Activated T-cell treated with anti-CD3 and anti-CD28 coated beads, Interleukin-2, amount 50 U/mL, for 72 hours (primary cell): ENCODE measurements at regions not wholly inside any gene's neighbourhood (a gene's known extent, or its start where the extent isn't known, plus 50 kb on each side); places are given as distances from the start of the nearest gene placed in this dataset.
"Not testable (repeated sequence)": the region's sequence is repeated elsewhere in the genome, so short reads cannot be mapped to it uniquely, and the experiment has no call there.

ENCODE experiments used
- ATAC-seq, 2 donors: fragments of 150-1000 bp; cut with Tn5 transposase; replicated peaks in 1 of 2; 2 replicates each; pipeline ENCODE4 v1.10.0; 2021; ENCODE audit warnings: moderate library complexity in 2 of 2, mild to moderate bottlenecking in 1 of 2
- DNase-seq, 2 donors: peaks; one replicate each; pipeline ENCODE4 v3.0.0; 2021 to 2022; ENCODE audit warnings: mixed read lengths in 1 of 2
- H3K27ac Mint-ChIP-seq: one replicate; pipeline ENCODE4 v1.8.0; 2022; ENCODE audit warnings: mild to moderate bottlenecking, moderate library complexity, mixed read lengths
- H3K27me3 Mint-ChIP-seq: one replicate; pipeline ENCODE4 v1.8.0; 2022; ENCODE audit warnings: low read depth, mixed read lengths
- H3K36me3 Mint-ChIP-seq, 2 donors: one replicate each; pipeline ENCODE4 v1.8.0; 2022; ENCODE audit warnings: mixed read lengths in 2 of 2, mild to moderate bottlenecking in 1 of 2; ENCODE audit not compliant: insufficient read depth in 2 of 2
- H3K4me1 Mint-ChIP-seq: one replicate; pipeline ENCODE4 v1.8.0; 2022; ENCODE audit warnings: low read depth, mixed read lengths
- H3K4me3 Mint-ChIP-seq, 2 donors: one replicate each; pipeline ENCODE4 v1.8.0; 2022; ENCODE audit warnings: mild to moderate bottlenecking in 2 of 2, mixed read lengths in 2 of 2, moderate library complexity in 2 of 2
- H3K9me3 Mint-ChIP-seq, 2 donors: one replicate each; pipeline ENCODE4 v1.8.0; 2022; ENCODE audit warnings: mixed read lengths in 2 of 2

DNA sequence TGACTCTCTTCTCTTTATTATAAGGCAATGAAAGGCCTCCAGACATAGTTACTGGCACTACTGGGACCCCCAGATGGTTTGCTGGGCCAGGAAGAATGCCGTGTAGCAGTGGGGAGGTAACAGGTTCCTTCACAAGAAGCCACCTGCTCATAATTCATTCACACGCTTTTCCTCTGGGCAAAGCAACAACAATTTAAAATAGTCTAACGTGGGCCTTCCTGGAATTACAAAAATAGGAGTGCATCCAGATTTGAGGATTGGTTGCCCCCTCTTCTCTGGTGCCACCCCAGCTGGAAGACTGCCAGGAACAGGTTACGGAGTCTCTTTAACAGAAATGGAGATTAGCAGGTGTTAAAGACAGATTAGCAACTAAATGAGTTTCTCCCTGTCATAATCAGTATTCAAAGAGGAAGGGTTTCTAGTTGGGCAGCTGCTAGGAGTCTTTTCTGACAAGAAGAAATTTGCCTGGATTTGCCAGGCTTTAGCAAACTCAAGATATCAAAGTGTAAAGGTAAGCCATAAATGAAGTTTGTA lies 409.6 kb downstream of the NPIPA8 start:
- no peak for ATAC-seq
- H3K27ac Mint-ChIP-seq, result no peak overlapping the region
- no peak overlapping the region for H3K4me3 Mint-ChIP-seq
- no peaks in the 10 kb centered on the region for H3K9me3 Mint-ChIP-seq
- H3K4me1 Mint-ChIP-seq, result no peaks in the 10 kb centered on the region
- DNase-seq, result no peak
- H3K27me3 Mint-ChIP-seq, result peaks cover 16% of the 10 kb centered on the region
- no peaks in the 10 kb centered on the region for H3K36me3 Mint-ChIP-seq

DNA sequence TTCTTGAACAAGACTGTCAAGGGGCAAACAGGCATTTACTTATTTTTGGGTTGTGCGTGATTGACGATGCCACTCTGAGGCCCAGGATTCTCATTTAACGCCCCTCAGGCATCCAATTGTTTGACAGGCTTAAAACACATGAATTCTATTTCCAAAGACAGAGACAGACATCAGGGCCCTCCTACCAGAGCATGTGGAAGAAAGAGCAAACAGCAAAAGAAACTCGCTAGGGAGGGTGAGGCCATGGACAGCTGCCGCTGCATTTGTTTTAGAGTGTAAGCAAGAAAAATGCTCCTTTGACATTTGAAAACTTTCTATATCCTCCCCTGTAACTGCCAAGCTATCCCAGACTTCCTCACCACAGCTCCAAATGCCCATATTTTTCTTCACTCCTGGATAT lies 410.1 kb downstream of the NPIPA8 start:
- Mint-ChIP-seq H3K4me1 (no peaks in the 10 kb centered on the region), H3K27me3 (peaks cover 16% of the 10 kb centered on the region), H3K36me3 (no peaks in the 10 kb centered on the region), H3K27ac (no peak overlapping the region), H3K9me3 (no peaks in the 10 kb centered on the region), H3K4me3 (no peak overlapping the region)
- DNase-seq (no peak), ATAC-seq (no peak)

DNA sequence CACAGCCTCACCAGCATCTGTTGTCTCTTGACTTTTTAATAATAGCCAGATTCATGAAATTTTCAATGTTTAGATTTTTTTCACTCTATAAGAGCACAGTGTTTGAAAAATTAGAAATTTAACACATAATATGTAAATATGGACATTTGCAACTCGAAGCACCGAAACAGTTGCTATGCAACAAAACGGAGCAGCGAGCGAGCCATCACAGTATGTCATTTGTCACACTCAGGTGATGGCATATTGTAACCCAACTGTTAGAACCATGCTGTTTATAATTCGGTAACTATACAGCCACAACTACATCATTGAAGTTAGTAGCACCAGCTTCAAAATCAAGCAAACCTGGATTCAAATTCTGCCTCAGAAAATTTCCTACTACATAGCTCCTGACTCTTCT lies 410.8 kb downstream of the NPIPA8 start:
- H3K36me3 Mint-ChIP-seq, result no peaks in the 10 kb centered on the region
- H3K9me3 Mint-ChIP-seq, result no peaks in the 10 kb centered on the region
- ATAC-seq, result no peak
- no peaks in the 10 kb centered on the region for H3K4me1 Mint-ChIP-seq
- no peak for DNase-seq
- no peak overlapping the region for H3K4me3 Mint-ChIP-seq
- peaks cover 16% of the 10 kb centered on the region for H3K27me3 Mint-ChIP-seq
- no peak overlapping the region for H3K27ac Mint-ChIP-seq

DNA sequence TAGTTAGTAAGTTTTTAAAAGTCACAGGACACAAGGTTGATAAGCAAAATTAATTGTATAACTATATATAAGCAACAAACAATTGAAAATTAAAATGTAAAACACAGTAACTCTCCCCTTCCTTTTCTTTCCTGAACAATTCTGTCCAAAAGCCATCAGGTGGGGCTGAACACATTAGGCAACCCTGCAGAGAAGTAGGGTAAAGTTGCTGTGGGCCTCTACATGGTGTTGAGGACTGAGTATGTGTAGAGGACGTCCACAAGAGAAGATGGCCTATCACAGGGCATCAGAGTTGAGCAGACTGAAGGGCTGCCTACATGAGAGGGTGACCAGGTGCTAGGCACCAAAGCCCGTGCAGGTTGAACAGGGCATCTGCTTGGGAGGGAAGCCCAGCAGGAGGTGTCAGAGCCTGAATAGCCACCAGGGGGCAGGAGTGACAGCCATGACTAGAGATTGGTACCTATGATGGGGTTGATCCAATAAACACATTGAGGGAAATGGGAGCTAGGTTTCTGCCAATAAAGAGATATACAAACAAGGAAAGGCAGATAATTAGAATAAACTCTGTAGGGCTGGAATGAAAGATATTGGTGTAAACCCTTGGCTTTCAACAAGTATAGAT lies 415.1 kb downstream of the NPIPA8 start:
- Mint-ChIP-seq H3K36me3 (no peaks in the 10 kb centered on the region), H3K27me3 (peaks cover 11% of the 10 kb centered on the region), H3K9me3 (no peaks in the 10 kb centered on the region), H3K4me1 (no peaks in the 10 kb centered on the region), H3K4me3 (no peak overlapping the region), H3K27ac (no peak overlapping the region)
- DNase-seq (peak; percentile 55 to 70), ATAC-seq (peak; percentile 54 to 71)

DNA sequence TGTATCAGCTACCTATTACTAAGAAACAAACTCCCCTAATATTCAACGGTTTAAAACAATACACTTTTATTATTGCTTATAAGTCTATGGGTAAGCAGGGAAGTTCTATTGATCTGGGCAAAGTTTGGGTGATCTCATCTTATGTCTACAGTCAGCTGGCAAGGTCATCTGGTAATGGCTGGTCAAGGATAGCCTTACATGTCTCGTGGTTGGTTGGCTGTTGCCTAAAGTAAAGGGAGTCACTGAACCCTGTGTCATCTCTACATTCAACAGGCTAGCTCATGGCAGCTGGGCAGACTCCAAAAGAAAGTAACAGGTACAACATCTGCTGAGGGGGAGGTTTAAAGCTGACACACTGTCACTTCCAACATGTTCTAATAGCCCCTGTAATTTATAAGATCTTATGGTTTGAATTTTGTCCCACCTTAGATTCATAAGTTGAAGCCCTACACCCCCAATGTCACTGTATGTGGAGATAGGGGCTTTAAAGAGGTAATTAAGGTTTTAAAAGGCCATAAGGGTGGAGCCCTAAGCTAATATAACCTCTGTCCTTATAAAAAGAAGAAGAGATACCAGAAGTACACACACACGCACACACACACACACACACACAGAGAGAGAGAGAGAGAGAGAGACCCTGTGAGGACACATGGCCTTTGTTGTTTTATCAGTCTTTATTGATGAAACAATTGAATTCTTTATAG lies 419.1 kb downstream of the NPIPA8 start:
- Mint-ChIP-seq H3K4me3 (no peak overlapping the region), H3K4me1 (no peaks in the 10 kb centered on the region), H3K27me3 (peaks cover 7% of the 10 kb centered on the region), H3K27ac (no peak overlapping the region), H3K36me3 (peaks cover 0 to 1% of the 10 kb centered on the region in 2 donors), H3K9me3 (peaks cover 2 to 4% of the 10 kb centered on the region in 2 donors)
- DNase-seq (no peak), ATAC-seq (no peak)

DNA sequence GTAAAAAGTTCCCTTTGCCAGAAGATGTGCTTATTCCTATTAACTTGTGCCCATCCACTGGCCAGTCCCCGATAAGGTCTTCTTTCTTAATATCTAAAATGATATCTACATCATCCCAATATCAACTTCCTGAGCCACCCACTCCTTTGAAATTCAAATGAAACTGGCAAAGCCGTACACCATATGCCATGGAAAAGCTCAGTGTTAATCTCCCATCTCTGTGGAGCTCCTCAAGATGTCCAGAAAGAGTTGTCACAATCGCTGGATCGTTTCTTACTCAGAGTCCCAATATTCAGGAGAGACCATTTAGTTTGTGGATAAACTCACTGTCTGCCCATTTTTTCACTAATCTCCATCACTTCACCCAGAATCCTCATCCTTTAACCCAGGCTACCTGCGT lies 420.7 kb downstream of the NPIPA8 start:
- ATAC-seq (no peak), DNase-seq (no peak)
- Mint-ChIP-seq H3K27ac (no peak overlapping the region), H3K4me3 (no peak overlapping the region), H3K9me3 (peaks cover 2 to 4% of the 10 kb centered on the region in 2 donors), H3K27me3 (peaks cover 7% of the 10 kb centered on the region), H3K4me1 (no peaks in the 10 kb centered on the region), H3K36me3 (peaks cover 0 to 1% of the 10 kb centered on the region in 2 donors)

DNA sequence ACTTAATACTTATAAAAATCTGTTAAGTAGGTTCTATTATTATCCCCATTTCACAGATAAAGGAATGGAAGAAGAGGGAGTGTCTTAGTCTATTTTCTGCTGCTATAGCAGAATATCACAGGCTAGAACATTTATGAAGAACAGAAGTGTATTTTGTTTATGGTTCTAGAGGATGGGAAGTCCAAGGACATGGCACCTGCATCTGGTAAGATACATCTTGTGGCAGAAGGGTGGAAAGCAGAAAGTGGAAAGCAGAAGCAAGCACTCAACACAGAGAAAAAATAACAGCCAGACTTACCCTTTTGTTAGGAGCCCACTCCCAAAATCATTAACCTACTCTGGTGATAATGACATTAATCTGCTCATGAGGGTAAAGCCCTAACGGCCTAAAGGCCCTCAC lies 422.4 kb downstream of the NPIPA8 start:
- Mint-ChIP-seq H3K27ac (no peak overlapping the region), H3K4me1 (no peaks in the 10 kb centered on the region), H3K36me3 (peaks cover 0 to 1% of the 10 kb centered on the region in 2 donors), H3K9me3 (peaks cover 2 to 4% of the 10 kb centered on the region in 2 donors), H3K4me3 (no peak overlapping the region), H3K27me3 (no peaks in the 10 kb centered on the region)
- ATAC-seq (no peak), DNase-seq (no peak)

DNA sequence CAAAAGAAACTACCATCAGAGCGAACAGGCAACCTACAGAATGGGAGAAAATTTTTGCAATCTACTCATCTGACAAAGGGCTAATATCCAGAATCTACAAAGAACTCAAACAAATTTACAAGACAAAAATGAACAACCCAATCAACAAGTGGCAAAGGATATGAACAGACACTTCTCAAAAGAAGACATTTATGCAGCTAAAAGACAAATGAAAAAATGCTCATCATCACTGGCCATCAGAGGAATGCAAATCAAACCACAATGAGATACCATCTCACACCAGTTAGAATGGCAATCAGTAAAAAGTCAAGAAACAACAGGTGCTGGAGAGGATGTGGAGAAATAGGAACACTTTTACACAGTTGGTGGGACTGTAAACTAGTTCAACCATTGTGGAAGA lies 425.0 kb downstream of the NPIPA8 start:
- not testable (repeated sequence) for H3K27me3 Mint-ChIP-seq, H3K27ac Mint-ChIP-seq, H3K4me3 Mint-ChIP-seq, DNase-seq, H3K4me1 Mint-ChIP-seq, ATAC-seq, H3K9me3 Mint-ChIP-seq, H3K36me3 Mint-ChIP-seq

DNA sequence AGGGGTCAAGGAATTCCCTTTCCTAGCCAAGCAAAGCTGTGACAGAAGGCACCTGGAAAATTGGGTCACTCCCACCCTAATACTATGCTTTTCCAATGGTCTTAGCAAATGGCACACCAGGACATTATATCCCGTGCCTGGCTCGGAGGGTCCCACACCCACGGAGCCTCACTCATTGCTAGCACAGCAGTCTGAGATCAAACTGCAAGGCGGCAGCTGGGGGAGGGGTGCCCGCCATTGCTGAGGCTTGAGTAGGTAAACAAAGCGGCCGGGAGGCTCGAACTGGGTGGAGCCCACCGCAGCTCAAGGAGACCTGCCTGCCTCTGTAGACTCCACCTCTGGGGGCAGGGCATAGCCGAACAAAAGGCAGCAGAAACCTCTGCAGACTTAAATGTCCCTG lies 429.9 kb downstream of the NPIPA8 start:
- H3K27me3 Mint-ChIP-seq, H3K36me3 Mint-ChIP-seq, DNase-seq, H3K4me3 Mint-ChIP-seq, ATAC-seq, H3K4me1 Mint-ChIP-seq, H3K9me3 Mint-ChIP-seq, H3K27ac Mint-ChIP-seq: not testable (repeated sequence)

DNA sequence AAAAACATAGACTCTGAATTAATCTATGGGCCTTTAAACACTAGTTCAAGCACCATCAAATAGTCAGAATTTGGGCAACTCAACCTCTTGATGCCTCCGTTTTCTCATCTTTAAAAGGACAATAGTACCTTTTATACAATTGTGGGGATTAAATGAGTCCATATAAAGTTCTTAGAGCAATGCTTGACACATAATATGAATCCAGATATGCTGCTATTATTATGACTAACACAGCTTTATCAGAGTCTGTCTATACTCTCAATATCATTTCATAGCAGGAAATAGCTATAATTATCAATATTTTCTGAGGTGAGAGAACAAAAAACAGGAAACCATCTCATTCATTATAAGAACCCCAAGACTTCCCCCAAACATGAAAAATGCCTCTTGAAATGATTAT lies 430.5 kb upstream of the XYLT1 start:
- Mint-ChIP-seq H3K4me3 (no peak overlapping the region), H3K36me3 (peaks cover 2% of the 10 kb centered on the region in 2 donors), H3K27ac (no peak overlapping the region), H3K9me3 (peaks cover 0 to 7% of the 10 kb centered on the region in 2 donors), H3K27me3 (no peaks in the 10 kb centered on the region), H3K4me1 (no peaks in the 10 kb centered on the region)
- ATAC-seq (peak in 1 of 2 donors; percentile 64), DNase-seq (no peak)

DNA sequence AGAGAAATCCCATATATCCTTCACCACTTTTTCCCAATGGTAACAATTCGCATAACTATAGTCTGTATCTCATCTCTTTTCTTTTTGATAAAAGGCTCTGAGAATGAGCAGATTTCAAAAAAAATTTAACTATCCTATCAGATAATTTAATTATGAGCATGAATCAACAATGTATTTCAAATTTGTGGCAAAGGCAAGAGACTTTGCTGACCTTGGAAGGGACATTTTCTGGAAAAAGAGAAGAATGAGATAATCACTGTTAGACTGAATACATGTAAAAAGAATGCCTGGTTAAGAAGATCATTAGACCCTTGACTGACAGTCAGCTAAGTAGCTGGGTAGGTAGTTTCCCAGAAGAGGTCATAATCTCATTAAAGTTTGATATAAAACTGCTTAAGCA lies 428.4 kb upstream of the XYLT1 start:
- Mint-ChIP-seq H3K27me3 (peaks cover 11% of the 10 kb centered on the region), H3K4me1 (no peaks in the 10 kb centered on the region), H3K27ac (no peak overlapping the region), H3K36me3 (no peaks in the 10 kb centered on the region), H3K9me3 (no peaks in the 10 kb centered on the region), H3K4me3 (no peak overlapping the region)
- ATAC-seq, result no peak
- DNase-seq, result no peak

DNA sequence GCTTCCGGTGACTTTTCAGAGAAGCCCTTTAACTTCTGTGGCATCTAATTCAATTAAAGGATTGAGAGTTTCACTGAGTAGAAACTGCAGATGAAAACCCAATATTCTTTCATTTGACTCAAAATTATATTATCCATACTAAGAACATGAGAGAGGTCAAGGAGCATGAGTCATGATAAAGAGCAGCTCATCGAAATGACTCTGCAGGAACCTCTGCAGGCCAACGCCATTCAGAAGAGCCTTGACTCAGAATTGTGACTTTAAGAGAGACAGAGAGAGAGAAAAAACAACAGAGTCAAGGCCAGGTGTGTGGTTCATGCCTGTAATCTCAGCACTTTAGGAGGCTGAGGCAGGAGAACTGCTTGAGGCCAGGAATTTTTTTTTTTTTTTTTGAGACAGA lies 417.2 kb upstream of the XYLT1 start:
- peaks cover 32% of the 10 kb centered on the region for H3K27me3 Mint-ChIP-seq
- no peak overlapping the region for H3K4me3 Mint-ChIP-seq
- peaks cover 6% of the 10 kb centered on the region for H3K4me1 Mint-ChIP-seq
- peaks cover 1 to 2% of the 10 kb centered on the region in 2 donors for H3K9me3 Mint-ChIP-seq
- no peak overlapping the region for H3K27ac Mint-ChIP-seq
- ATAC-seq (peak; percentile 51 to 93), DNase-seq (peak; percentile 1 to 4)
- peaks cover 0 to 1% of the 10 kb centered on the region in 2 donors for H3K36me3 Mint-ChIP-seq

- Mint-ChIP-seq H3K9me3 (peaks cover 1 to 2% of the 10 kb centered on the region in 2 donors), H3K36me3 (peaks cover 0 to 1% of the 10 kb centered on the region in 2 donors), H3K27me3 (peaks cover 16% of the 10 kb centered on the region), H3K27ac (no peak overlapping the region), H3K4me3 (no peak overlapping the region), H3K4me1 (peaks cover 6% of the 10 kb centered on the region)
- ATAC-seq, result no peak
- DNase-seq, result no peak
These were observed 415.0 kb upstream of the XYLT1 start for GRCh38 chr16:17885659-17886207.
